Liver (tissue), 8 donors: ENCODE measurements at regions not wholly inside any gene's neighbourhood (a gene's known extent, or its start where the extent isn't known, plus 50 kb on each side); places are given as distances from the start of the nearest gene placed in this dataset.
"Not testable (repeated sequence)": the region's sequence is repeated elsewhere in the genome, so short reads cannot be mapped to it uniquely, and the experiment has no call there.

ENCODE experiments used
- DNase-seq: peaks from one replicate; pipeline ENCODE4 v3.0.0-alpha.2; 2017; ENCODE audit warnings: low spot score
- H3K27ac ChIP-seq, 2 donors: one replicate each; pipeline ENCODE4 v1.7.0; 2013; ENCODE audit warnings: inconsistent platforms in 2 of 2, low read length in 2 of 2, control low read depth in 1 of 2, low read depth in 1 of 2, mild to moderate bottlenecking in 1 of 2
- H3K27me3 ChIP-seq, 4 donors: one replicate each; pipeline versions ENCODE4 v1.6.1 to v1.7.0; 2013; ENCODE audit warnings: low read length in 3 of 4, inconsistent platforms in 1 of 4, mild to moderate bottlenecking in 1 of 4, moderate library complexity in 1 of 4; ENCODE audit not compliant: control insufficient read depth in 4 of 4, insufficient read depth in 4 of 4
- H3K36me3 ChIP-seq, 4 donors: one replicate each; pipeline versions ENCODE4 v1.6.1 to v1.7.0; 2013; ENCODE audit warnings: low read length in 3 of 4, mild to moderate bottlenecking in 3 of 4, low read depth in 1 of 4, moderate library complexity in 1 of 4; ENCODE audit not compliant: control insufficient read depth in 4 of 4, insufficient read depth in 3 of 4
- H3K4me1 ChIP-seq, 4 donors: one replicate each; pipeline versions ENCODE4 v1.6.1 to v1.7.0; 2013; ENCODE audit warnings: low read length in 3 of 4, mild to moderate bottlenecking in 3 of 4, moderate library complexity in 1 of 4; ENCODE audit not compliant: control insufficient read depth in 4 of 4, insufficient read depth in 4 of 4
- H3K4me3 ChIP-seq, 3 donors: one replicate each; pipeline versions ENCODE4 v1.6.1 to v1.7.0; 2013; ENCODE audit warnings: low read length in 3 of 3, control low read depth in 1 of 3, low read depth in 1 of 3, mild to moderate bottlenecking in 1 of 3
- H3K9ac ChIP-seq, 2 donors: one replicate each; pipeline ENCODE4 v1.7.0; 2013; ENCODE audit warnings: low read length in 2 of 2, mild to moderate bottlenecking in 2 of 2, moderate library complexity in 2 of 2, control low read depth in 1 of 2, low read depth in 1 of 2
- H3K9me3 ChIP-seq, 4 donors: one replicate each; pipeline versions ENCODE4 v1.6.1 to v1.7.0; 2013; ENCODE audit warnings: low read length in 3 of 4; ENCODE audit not compliant: control insufficient read depth in 4 of 4
- FOXA1 ChIP-seq: IDR thresholded peaks from 2 replicates; pipeline ENCODE4 v1.6.1; 2016; ENCODE audit warnings: antibody characterized with exemption
- FOXA2 ChIP-seq: IDR thresholded peaks from 2 replicates; pipeline ENCODE4 v1.6.1; 2016; ENCODE audit warnings: antibody characterized with exemption
- HNF4A ChIP-seq, 2 donors: conservative IDR thresholded peaks; 2 replicates each; pipeline ENCODE4 v1.6.1; 2016; ENCODE audit warnings: antibody characterized with exemption in 2 of 2, mild to moderate bottlenecking in 2 of 2
- HNF4G ChIP-seq: IDR thresholded peaks from 2 replicates; pipeline ENCODE4 v1.6.1; 2016; ENCODE audit warnings: antibody characterized with exemption
- JUND ChIP-seq, 2 donors: IDR thresholded peaks; 2 replicates each; pipeline ENCODE4 v1.6.1; 2016; ENCODE audit warnings: antibody characterized with exemption in 2 of 2
- MAX ChIP-seq: IDR thresholded peaks from 2 replicates; pipeline ENCODE4 v1.6.1; 2016; ENCODE audit warnings: antibody characterized with exemption
- NR2F2 ChIP-seq: IDR thresholded peaks from 2 replicates; pipeline ENCODE4 v1.6.1; 2016; ENCODE audit warnings: antibody characterized with exemption
- REST ChIP-seq: IDR thresholded peaks from 2 replicates; pipeline ENCODE4 v1.6.1; 2016; ENCODE audit warnings: antibody characterized with exemption, mild to moderate bottlenecking
- RXRA ChIP-seq, 2 donors: IDR thresholded peaks; 2 replicates each; pipeline ENCODE4 v1.6.1; 2017 to 2018; ENCODE audit warnings: antibody characterized with exemption in 2 of 2, mild to moderate bottlenecking in 1 of 2
- SP1 ChIP-seq: IDR thresholded peaks from 2 replicates; pipeline ENCODE4 v1.6.1; 2018; ENCODE audit warnings: antibody characterized with exemption, mild to moderate bottlenecking
- TAF1 ChIP-seq: conservative IDR thresholded peaks from 2 replicates; pipeline ENCODE4 v1.6.1; 2016; ENCODE audit warnings: antibody characterized with exemption, mild to moderate bottlenecking
- YY1 ChIP-seq: IDR thresholded peaks from 2 replicates; pipeline ENCODE4 v1.6.1; 2016; ENCODE audit warnings: antibody characterized with exemption, mild to moderate bottlenecking
- ZBTB33 ChIP-seq: IDR thresholded peaks from 2 replicates; pipeline ENCODE4 v1.6.1; 2016; ENCODE audit warnings: antibody characterized with exemption
- WGBS: extraction: QIAGEN DNeasy Blood & Tissue Kit; methylation state at CpG from one replicate; pipeline ENCODE4 v1.1.7; 2013; 5-methylcytosine and 5-hydroxymethylcytosine counted together
- TF ChIP-seq, protein P1 (sequence below): fragments of 150-350 bp; IDR thresholded peaks from 2 replicates; pipeline ENCODE4 v1.5.1; 2017; ENCODE audit warnings: improper control_type of control experiment, low read depth, low read length; ENCODE audit not compliant: missing input control
- donor health status: healthy.
- donor health status: healthy.
- donor health status: healthy.
- donor health status: healthy.
- donor health status: healthy.

GRCh38 chr12:46546634-46547273 lies 174.2 kb upstream of the SLC38A2 start:
- H3K4me3 ChIP-seq: no peak overlapping the region
- no peaks in the 10 kb centered on the region for H3K4me1 ChIP-seq
- H3K36me3 ChIP-seq: no peaks in the 10 kb centered on the region
- DNase-seq: no peak
- no peak overlapping the region for H3K27ac ChIP-seq
- H3K9me3 ChIP-seq: no peaks in the 10 kb centered on the region
- H3K9ac ChIP-seq: no peak overlapping the region
- WGBS: 86% methylated on average over 2 of the region's 2 CpGs
- H3K27me3 ChIP-seq: no peaks in the 10 kb centered on the region
- TF ChIP-seq YY1: no peak
- TF ChIP-seq NR2F2: no peak
- TF ChIP-seq TAF1: no peak
- TF ChIP-seq SP1: no peak
- no peak for TF ChIP-seq RXRA (IDR thresholded peaks at IDR 0.05)
- TF ChIP-seq REST: no peak
- TF ChIP-seq, protein P1, sequence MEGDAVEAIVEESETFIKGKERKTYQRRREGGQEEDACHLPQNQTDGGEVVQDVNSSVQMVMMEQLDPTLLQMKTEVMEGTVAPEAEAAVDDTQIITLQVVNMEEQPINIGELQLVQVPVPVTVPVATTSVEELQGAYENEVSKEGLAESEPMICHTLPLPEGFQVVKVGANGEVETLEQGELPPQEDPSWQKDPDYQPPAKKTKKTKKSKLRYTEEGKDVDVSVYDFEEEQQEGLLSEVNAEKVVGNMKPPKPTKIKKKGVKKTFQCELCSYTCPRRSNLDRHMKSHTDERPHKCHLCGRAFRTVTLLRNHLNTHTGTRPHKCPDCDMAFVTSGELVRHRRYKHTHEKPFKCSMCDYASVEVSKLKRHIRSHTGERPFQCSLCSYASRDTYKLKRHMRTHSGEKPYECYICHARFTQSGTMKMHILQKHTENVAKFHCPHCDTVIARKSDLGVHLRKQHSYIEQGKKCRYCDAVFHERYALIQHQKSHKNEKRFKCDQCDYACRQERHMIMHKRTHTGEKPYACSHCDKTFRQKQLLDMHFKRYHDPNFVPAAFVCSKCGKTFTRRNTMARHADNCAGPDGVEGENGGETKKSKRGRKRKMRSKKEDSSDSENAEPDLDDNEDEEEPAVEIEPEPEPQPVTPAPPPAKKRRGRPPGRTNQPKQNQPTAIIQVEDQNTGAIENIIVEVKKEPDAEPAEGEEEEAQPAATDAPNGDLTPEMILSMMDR: no peak
- no peak for TF ChIP-seq FOXA2
- TF ChIP-seq MAX: no peak
- TF ChIP-seq HNF4A (conservative IDR thresholded peaks at IDR 0.05): no peak
- no peak for TF ChIP-seq FOXA1
- no peak for TF ChIP-seq HNF4G
- no peak for TF ChIP-seq JUND (IDR thresholded peaks at IDR 0.05)
- no peak for TF ChIP-seq ZBTB33

GRCh38 chr12:46543378-46543795 lies 170.8 kb upstream of the SLC38A2 start:
- H3K4me3 ChIP-seq, H3K27me3 ChIP-seq, H3K9me3 ChIP-seq, H3K4me1 ChIP-seq, DNase-seq, H3K36me3 ChIP-seq, H3K9ac ChIP-seq, H3K27ac ChIP-seq: not testable (repeated sequence)
- WGBS: 85% methylated on average over 3 of the region's 3 CpGs
